ENCODE measurements at regions not wholly inside any gene's neighbourhood (a gene's known extent, or its start where the extent isn't known, plus 50 kb on each side); places are given as distances from the start of the nearest gene placed in this dataset.

GRCh38 chr20:10951904-10952303, 278.1 kb upstream of the JAG1 start:
- TF ChIP-seq CTCF (IDR thresholded peaks at IDR 0.05) (no peak), POLR2A (IDR thresholded peaks at IDR 0.05) (no peak)
- intact Hi-C loops (cut with DNase I), result no loop called here
- H3K36me3 ChIP-seq, result no peaks in the 10 kb centered on the region
- H3K27me3 ChIP-seq, result no peaks in the 10 kb centered on the region
- peaks cover 0 to 15% (median 3%) of the 10 kb centered on the region in 12 donors for H3K4me1 ChIP-seq
- ATAC-seq (no peak), DNase-seq (no peak)
- H3K9me3 ChIP-seq, result no peaks in the 10 kb centered on the region
- H3K4me3 ChIP-seq, result no peak overlapping the region
- H3K27ac ChIP-seq, result no peak overlapping the region
- 75 to 96% (median 93%) methylated on average over 1 of the region's 1 CpG for WGBS, 4 donors

GRCh38 chr20:10953437-10953836, 279.6 kb upstream of the JAG1 start:
- Histone ChIP-seq H3K4me1 (peaks cover 0 to 17% (median 3%) of the 10 kb centered on the region in 12 donors), H3K4me3 (no peak overlapping the region), H3K9me3 (no peaks in the 10 kb centered on the region), H3K27me3 (no peaks in the 10 kb centered on the region), H3K27ac (no peak overlapping the region), H3K36me3 (no peaks in the 10 kb centered on the region)
- TF ChIP-seq POLR2A (IDR thresholded peaks at IDR 0.05), result no peak
- TF ChIP-seq CTCF (IDR thresholded peaks at IDR 0.05), result no peak
- ATAC-seq (no peak), DNase-seq (no peak)
- intact Hi-C loops (cut with DNase I), result no loop called here
- WGBS, 4 donors, result 89 to 95% (median 93%) methylated on average over 2 of the region's 2 CpGs

GRCh38 chr20:10954137-10954840, 280.5 kb upstream of the JAG1 start:
- no peaks in the 10 kb centered on the region for H3K27me3 ChIP-seq

More at GRCh38 chr20:10954137-10954840, 280.5 kb upstream of the JAG1 start:
- TF ChIP-seq CTCF (IDR thresholded peaks at IDR 0.05), result no peak
- no peak for TF ChIP-seq POLR2A (IDR thresholded peaks at IDR 0.05)
- peaks cover 0 to 18% (median 3%) of the 10 kb centered on the region in 12 donors for H3K4me1 ChIP-seq
- no peak overlapping the region for H3K27ac ChIP-seq
- no peaks in the 10 kb centered on the region for H3K36me3 ChIP-seq
- ATAC-seq (no peak), DNase-seq (no peak)
- no peak overlapping the region for H3K4me3 ChIP-seq
- WGBS, 4 donors, result 55 to 72% (median 64%) methylated on average over 6 of the region's 6 CpGs
- no peaks in the 10 kb centered on the region for H3K9me3 ChIP-seq
- intact Hi-C loops (cut with DNase I), result no loop called here
